Chondrocyte (in vitro differentiated cells): ENCODE measurements at regions not wholly inside any gene's neighbourhood (a gene's known extent, or its start where the extent isn't known, plus 50 kb on each side); places are given as distances from the start of the nearest gene placed in this dataset.

Experiments
- DNase-seq: peaks from one replicate; pipeline ENCODE4 v3.0.0; 2021; ENCODE audit warnings: mixed read lengths, low spot score
- H3K27ac Mint-ChIP-seq: one replicate; pipeline ENCODE4 v1.8.0; 2021; ENCODE audit warnings: mild to moderate bottlenecking, moderate library complexity, mixed read lengths; ENCODE audit not compliant: unreplicated experiment
- H3K27me3 Mint-ChIP-seq: 2 replicates; pipeline ENCODE4 v1.8.0; 2021; ENCODE audit warnings: low read depth, mixed read lengths
- H3K36me3 Mint-ChIP-seq: 2 replicates; pipeline ENCODE4 v1.8.0; 2021; ENCODE audit warnings: low read depth, mixed read lengths
- H3K4me1 Mint-ChIP-seq: 2 replicates; pipeline ENCODE4 v1.8.0; 2021; ENCODE audit warnings: low read depth, mild to moderate bottlenecking, mixed read lengths
- H3K4me3 Mint-ChIP-seq: one replicate; pipeline ENCODE4 v1.8.0; 2021; ENCODE audit warnings: mild to moderate bottlenecking, moderate library complexity, mixed read lengths; ENCODE audit not compliant: unreplicated experiment
- H3K9me3 Mint-ChIP-seq: 2 replicates; pipeline ENCODE4 v1.8.0; 2021; ENCODE audit warnings: low read depth, mixed read lengths
- TF ChIP-seq, protein P1 (sequence below): fragments of 200-600 bp; sonication (generic); IDR thresholded peaks from 2 replicates; pipeline ENCODE4 v1.5.0; 2021; ENCODE audit warnings: antibody characterized with exemption, mild to moderate bottlenecking, moderate library complexity

DNA sequence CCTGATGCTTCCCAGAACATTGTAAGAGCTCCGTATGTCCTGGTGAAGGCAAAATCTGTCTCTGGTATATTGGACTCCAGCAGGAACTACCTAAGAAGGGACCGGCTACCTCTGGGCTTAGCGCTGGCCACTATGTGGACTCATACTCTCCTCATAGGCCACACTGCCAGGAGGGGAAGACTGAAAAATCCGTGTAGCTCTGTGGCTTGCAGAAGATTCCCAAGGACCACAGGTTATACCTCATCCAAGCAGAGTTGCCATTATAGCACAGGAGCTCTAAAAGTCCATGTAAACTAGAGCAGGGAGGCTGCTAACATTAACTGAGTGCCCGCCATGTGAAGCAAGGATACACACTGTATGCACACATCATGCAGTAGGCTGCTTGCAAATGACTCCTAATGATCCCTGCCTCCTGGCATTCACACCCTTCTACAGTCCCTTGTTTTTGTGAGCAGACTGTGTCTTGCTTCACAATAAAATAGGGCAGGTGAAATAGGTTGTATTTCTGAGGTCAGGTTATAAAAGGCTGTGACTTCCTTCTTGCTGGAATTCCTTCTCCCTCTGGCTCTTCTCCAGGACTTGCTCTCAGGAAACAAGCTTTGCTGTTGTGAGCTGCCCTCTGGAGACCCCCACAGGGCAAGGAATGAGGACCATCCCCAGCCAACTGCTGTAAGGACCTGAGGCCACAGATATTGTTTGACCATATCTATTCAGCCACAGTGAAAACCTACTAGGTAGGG lies 192.6 kb upstream of the UBL3 start:
- H3K4me1 Mint-ChIP-seq, result peaks cover 11% of the 10 kb centered on the region
- H3K4me3 Mint-ChIP-seq, result no peak overlapping the region
- no peak for DNase-seq
- no peak overlapping the region for H3K27ac Mint-ChIP-seq
- TF ChIP-seq, protein P1, sequence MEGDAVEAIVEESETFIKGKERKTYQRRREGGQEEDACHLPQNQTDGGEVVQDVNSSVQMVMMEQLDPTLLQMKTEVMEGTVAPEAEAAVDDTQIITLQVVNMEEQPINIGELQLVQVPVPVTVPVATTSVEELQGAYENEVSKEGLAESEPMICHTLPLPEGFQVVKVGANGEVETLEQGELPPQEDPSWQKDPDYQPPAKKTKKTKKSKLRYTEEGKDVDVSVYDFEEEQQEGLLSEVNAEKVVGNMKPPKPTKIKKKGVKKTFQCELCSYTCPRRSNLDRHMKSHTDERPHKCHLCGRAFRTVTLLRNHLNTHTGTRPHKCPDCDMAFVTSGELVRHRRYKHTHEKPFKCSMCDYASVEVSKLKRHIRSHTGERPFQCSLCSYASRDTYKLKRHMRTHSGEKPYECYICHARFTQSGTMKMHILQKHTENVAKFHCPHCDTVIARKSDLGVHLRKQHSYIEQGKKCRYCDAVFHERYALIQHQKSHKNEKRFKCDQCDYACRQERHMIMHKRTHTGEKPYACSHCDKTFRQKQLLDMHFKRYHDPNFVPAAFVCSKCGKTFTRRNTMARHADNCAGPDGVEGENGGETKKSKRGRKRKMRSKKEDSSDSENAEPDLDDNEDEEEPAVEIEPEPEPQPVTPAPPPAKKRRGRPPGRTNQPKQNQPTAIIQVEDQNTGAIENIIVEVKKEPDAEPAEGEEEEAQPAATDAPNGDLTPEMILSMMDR, result no peak
- H3K27me3 Mint-ChIP-seq, result no peaks in the 10 kb centered on the region
- H3K36me3 Mint-ChIP-seq, result no peaks in the 10 kb centered on the region
- no peaks in the 10 kb centered on the region for H3K9me3 Mint-ChIP-seq

DNA sequence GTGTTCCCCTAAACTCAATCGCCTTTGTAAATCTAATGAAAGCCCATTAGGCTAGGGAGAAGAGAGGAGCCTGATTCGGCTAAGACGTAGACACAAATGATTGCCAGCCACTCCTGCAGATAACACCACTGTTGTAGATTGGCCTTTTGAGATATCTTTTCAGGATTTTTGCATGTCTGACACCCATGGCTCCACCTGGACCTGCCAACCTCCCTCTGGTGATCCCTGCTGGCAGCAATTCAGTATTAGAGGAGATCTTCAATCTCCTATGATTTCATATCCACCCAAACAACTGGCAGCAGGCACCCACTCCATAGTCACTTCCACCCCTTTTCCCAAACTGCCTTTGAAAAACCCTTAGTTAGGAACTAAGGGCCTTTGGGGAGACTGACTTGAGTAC lies 191.9 kb upstream of the UBL3 start:
- no peak for DNase-seq
- Mint-ChIP-seq H3K4me1 (peaks cover 15% of the 10 kb centered on the region), H3K4me3 (no peak overlapping the region), H3K27ac (no peak overlapping the region), H3K9me3 (no peaks in the 10 kb centered on the region), H3K36me3 (no peaks in the 10 kb centered on the region), H3K27me3 (peaks cover 2% of the 10 kb centered on the region)
- TF ChIP-seq, protein P1, result no peak

DNA sequence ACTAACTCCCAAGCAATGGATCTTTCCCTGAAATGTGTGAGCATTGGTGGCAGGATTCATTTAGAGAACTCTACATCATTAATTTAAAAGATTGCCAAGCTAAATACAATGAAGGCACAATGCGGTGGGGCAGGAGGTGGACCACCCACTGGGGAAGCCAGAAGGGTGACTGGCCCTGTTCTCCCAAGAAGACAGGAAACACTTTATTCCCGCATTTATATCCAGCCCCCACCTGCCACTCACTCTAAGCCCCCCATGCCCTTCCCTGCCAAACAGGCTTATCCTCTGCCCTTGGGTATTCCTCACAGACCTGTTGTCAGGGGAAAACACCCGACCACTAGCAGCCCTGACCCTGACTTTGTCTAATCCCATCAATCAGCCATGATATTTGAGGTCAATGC lies 189.1 kb upstream of the UBL3 start:
- TF ChIP-seq, protein P1, result no peak
- Mint-ChIP-seq H3K27ac (no peak overlapping the region), H3K36me3 (no peaks in the 10 kb centered on the region)

DNA sequence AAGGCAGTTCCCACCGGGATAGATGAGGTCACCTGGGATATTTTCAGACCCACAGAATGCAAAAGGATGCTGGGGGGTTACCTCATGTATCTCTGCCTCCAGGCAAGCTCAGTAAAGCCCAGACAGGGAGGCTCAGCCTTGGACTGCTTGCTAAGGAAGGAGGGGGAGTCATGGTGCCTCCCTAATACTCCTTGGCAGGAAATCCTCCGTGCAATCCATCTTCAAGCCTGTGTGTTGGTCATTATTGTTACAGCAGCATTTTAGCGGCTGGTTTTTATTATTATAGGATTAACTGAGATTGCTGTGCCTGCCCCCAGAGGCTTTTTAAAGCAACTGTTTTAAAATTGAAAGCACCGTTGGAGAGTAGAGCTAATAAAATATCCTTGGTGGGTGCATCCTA lies 188.5 kb upstream of the UBL3 start:
- TF ChIP-seq, protein P1, result peak; percentile 52
- no peak overlapping the region for H3K4me3 Mint-ChIP-seq
- H3K36me3 Mint-ChIP-seq, result no peaks in the 10 kb centered on the region
- H3K27me3 Mint-ChIP-seq, result peaks cover 2% of the 10 kb centered on the region
- no peak overlapping the region for H3K27ac Mint-ChIP-seq
- H3K9me3 Mint-ChIP-seq, result no peaks in the 10 kb centered on the region
- DNase-seq, result no peak
- peaks cover 13% of the 10 kb centered on the region for H3K4me1 Mint-ChIP-seq

More for the DNA sequence above, 189.1 kb upstream of the UBL3 start:
- Mint-ChIP-seq H3K4me3 (no peak overlapping the region), H3K4me1 (peaks cover 7% of the 10 kb centered on the region), H3K27me3 (peaks cover 2% of the 10 kb centered on the region), H3K9me3 (no peaks in the 10 kb centered on the region)
- no peak for DNase-seq

DNA sequence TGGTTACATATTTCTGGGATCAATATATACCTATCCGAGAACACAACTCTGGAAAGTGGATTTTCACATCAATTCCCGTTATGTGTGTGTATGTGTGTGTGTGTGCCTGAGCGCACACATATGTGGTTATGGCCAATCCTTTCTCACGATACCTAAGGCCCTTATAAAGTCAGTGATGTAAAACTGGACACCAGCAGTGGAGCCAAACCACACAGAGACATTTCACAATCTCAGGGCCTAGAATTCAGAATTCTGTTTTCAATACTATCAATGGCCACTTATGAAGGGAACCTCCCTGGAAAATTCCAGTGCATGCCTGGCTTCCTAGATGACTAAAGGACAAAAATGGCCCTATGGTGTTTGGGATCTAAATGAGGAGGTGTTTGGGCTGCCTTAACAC lies 187.3 kb upstream of the UBL3 start:
- peaks cover 21% of the 10 kb centered on the region for H3K4me1 Mint-ChIP-seq
- no peak overlapping the region for H3K27ac Mint-ChIP-seq
- DNase-seq, result no peak

More for the DNA sequence above, 187.3 kb upstream of the UBL3 start:
- peaks cover 2% of the 10 kb centered on the region for H3K27me3 Mint-ChIP-seq
- TF ChIP-seq, protein P1, result no peak
- no peaks in the 10 kb centered on the region for H3K9me3 Mint-ChIP-seq
- H3K36me3 Mint-ChIP-seq, result no peaks in the 10 kb centered on the region
- H3K4me3 Mint-ChIP-seq, result no peak overlapping the region
